Transverse colon (tissue), 4 donors: ENCODE measurements at regions not wholly inside any gene's neighbourhood (a gene's known extent, or its start where the extent isn't known, plus 50 kb on each side); places are given as distances from the start of the nearest gene placed in this dataset.

ENCODE experiments used
- DNase-seq: peaks from one replicate; pipeline ENCODE4 v3.0.0-alpha.2; 2019
- H3K27ac ChIP-seq, 4 donors: fragments of 200-600 bp; sonication (generic); 2 replicates each; pipeline ENCODE4 v1.5.1; 2016 to 2018; ENCODE audit warnings: inconsistent platforms in 4 of 4
- H3K27me3 ChIP-seq: fragments of 200-600 bp; sonication (generic); 2 replicates; pipeline ENCODE4 v1.5.1; 2017; ENCODE audit warnings: inconsistent platforms
- H3K36me3 ChIP-seq, 4 donors: fragments of 200-600 bp; sonication (generic); 2 replicates each; pipeline ENCODE4 v1.5.1; 2017 to 2019; ENCODE audit warnings: inconsistent platforms in 4 of 4
- H3K4me1 ChIP-seq, 4 donors: fragments of 200-600 bp; sonication (generic); 2 replicates each; pipeline ENCODE4 v1.5.1; 2017 to 2020; ENCODE audit warnings: inconsistent platforms in 4 of 4
- H3K4me3 ChIP-seq, 4 donors: fragments of 200-600 bp; sonication (generic); 1 replicate in 1 of 4; 2 replicates in 3 of 4; pipeline versions ENCODE4 v1.5.1 to v1.6.1; 2017 to 2019; ENCODE audit warnings: inconsistent platforms in 4 of 4
- H3K9me3 ChIP-seq, 2 donors: fragments of 200-600 bp; sonication (generic); 2 replicates each; pipeline ENCODE4 v1.5.1; 2017 to 2019; ENCODE audit warnings: inconsistent platforms in 2 of 2
- CTCF ChIP-seq, 5 experiments: fragments of 200-600 bp in 3 of 5; fragments of 450-650 bp in 2 of 5; sonication (generic) in 3 of 5; IDR thresholded peaks; 1 replicate in 2 of 5; 2 replicates in 3 of 5; pipeline ENCODE4 v1.5.1; 2016 to 2017; ENCODE audit warnings: antibody characterized with exemption in 5 of 5, inconsistent platforms in 3 of 5, mild to moderate bottlenecking in 2 of 5, moderate library complexity in 1 of 5
- EP300 ChIP-seq: sonication (generic); formaldehyde crosslinking; IDR thresholded peaks from one replicate; pipeline ENCODE4 v1.6.1; 2017; ENCODE audit warnings: antibody characterized with exemption, low read depth
- POLR2A ChIP-seq: fragments of 450-650 bp; IDR thresholded peaks from one replicate; pipeline ENCODE4 v1.6.1; 2016; ENCODE audit warnings: antibody characterized with exemption, mild to moderate bottlenecking, moderate library complexity
- POLR2AphosphoS5 ChIP-seq, 3 donors: sonication (generic); formaldehyde crosslinking; IDR thresholded peaks; one replicate each; pipeline ENCODE4 v1.6.1; 2016; ENCODE audit warnings: antibody characterized with exemption in 3 of 3
- WGBS, 2 donors: methylation state at CpG; one replicate each; pipeline ENCODE4 v1.1.5; 2018; ENCODE audit warnings: low coverage in 1 of 2; 5-methylcytosine and 5-hydroxymethylcytosine counted together
- in situ Hi-C, 4 donors: fragments of 200-750 bp; cut with MboI; loops; one replicate each; pipeline versions ENCODE4 v1.15.0 to v1.15.1; 2017; ENCODE audit warnings: low sequenced_read_pairs in 3 of 4, low pct_ligation_motif_present in 1 of 4, low pct_unique_long_range_greater_than_20kb in 1 of 4
- intact Hi-C: fragments of 100-400 bp; cut with DNase I; formaldehyde crosslinking; loops from one replicate; pipeline ENCODE4 v1.15.1; 2023; ENCODE audit warnings: low total_unique reads

DNA sequence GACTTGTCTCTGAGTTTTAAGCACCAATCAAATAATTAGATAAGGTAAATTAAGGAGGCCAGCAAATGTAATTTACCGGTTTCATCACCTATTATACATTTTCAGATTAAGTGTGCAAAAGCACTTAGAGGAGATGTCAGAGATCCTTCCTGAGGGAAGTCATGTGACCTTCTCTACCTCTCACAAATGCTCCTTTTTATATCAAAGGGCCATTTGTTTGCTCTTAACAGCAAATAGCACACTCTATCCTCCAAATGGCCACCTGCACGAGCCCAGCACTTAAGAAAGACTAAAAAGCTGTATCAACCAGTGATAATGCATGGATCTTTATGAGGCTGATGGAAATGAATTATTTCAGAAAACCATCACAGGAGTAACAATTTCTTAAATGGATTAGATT lies 149.4 kb downstream of the ELOVL4 start:
- WGBS, 2 donors = 48 to 72% methylated on average over 2 of the region's 2 CpGs
- Histone ChIP-seq H3K27ac (no peak overlapping the region), H3K4me1 (no peaks in the 10 kb centered on the region), H3K9me3 (no peaks in the 10 kb centered on the region), H3K36me3 (no peaks in the 10 kb centered on the region), H3K27me3 (no peaks in the 10 kb centered on the region), H3K4me3 (no peak overlapping the region)
- intact Hi-C loops (no loop called here), in situ Hi-C loops (no loop called here)
- no peak for DNase-seq
- no peak for TF ChIP-seq CTCF (IDR thresholded peaks at IDR 0.05)
- no peak for TF ChIP-seq EP300
- TF ChIP-seq POLR2AphosphoS5 (IDR thresholded peaks at IDR 0.05) = no peak
- no peak for TF ChIP-seq POLR2A

- no peak for DNase-seq
- Histone ChIP-seq H3K27ac (no peak overlapping the region), H3K4me3 (no peak overlapping the region), H3K4me1 (no peaks in the 10 kb centered on the region), H3K36me3 (no peaks in the 10 kb centered on the region), H3K27me3 (no peaks in the 10 kb centered on the region), H3K9me3 (no peaks in the 10 kb centered on the region)
- intact Hi-C loops = no loop called here
- WGBS, 2 donors = 87 to 96% methylated on average over 3 of the region's 3 CpGs
- no peak for TF ChIP-seq CTCF (IDR thresholded peaks at IDR 0.05)
- TF ChIP-seq POLR2A = no peak
- no peak for TF ChIP-seq EP300
- TF ChIP-seq POLR2AphosphoS5 (IDR thresholded peaks at IDR 0.05) = no peak
- in situ Hi-C loops = no loop called here
These were observed 150.1 kb downstream of the ELOVL4 start for GRCh38 chr6:79797163-79797764.

GRCh38 chr6:79796197-79796596 lies 151.2 kb downstream of the ELOVL4 start:
- WGBS, 2 donors = 75 to 85% methylated on average over 2 of the region's 2 CpGs

GRCh38 chr6:79789896-79790295 lies 157.5 kb downstream of the ELOVL4 start:
- WGBS, 2 donors = 82 to 86% methylated on average over 2 to 5 of the region's 5 CpGs
- Histone ChIP-seq H3K4me3 (no peak overlapping the region), H3K36me3 (no peaks in the 10 kb centered on the region), H3K9me3 (no peaks in the 10 kb centered on the region), H3K27ac (no peak overlapping the region), H3K4me1 (no peaks in the 10 kb centered on the region), H3K27me3 (no peaks in the 10 kb centered on the region)
- intact Hi-C loops = no loop called here
- TF ChIP-seq CTCF (IDR thresholded peaks at IDR 0.05) (no peak), POLR2A (no peak), POLR2AphosphoS5 (IDR thresholded peaks at IDR 0.05) (no peak), EP300 (no peak)
- in situ Hi-C loops = no loop called here
- no peak for DNase-seq

More at GRCh38 chr6:79796197-79796596, 151.2 kb downstream of the ELOVL4 start:
- no peak overlapping the region for H3K4me3 ChIP-seq
- no peak overlapping the region for H3K27ac ChIP-seq
- H3K36me3 ChIP-seq = no peaks in the 10 kb centered on the region
- intact Hi-C loops (no loop called here), in situ Hi-C loops (no loop called here)
- no peaks in the 10 kb centered on the region for H3K4me1 ChIP-seq
- DNase-seq = no peak
- no peaks in the 10 kb centered on the region for H3K9me3 ChIP-seq
- TF ChIP-seq POLR2A (no peak), EP300 (no peak), CTCF (IDR thresholded peaks at IDR 0.05) (no peak), POLR2AphosphoS5 (IDR thresholded peaks at IDR 0.05) (no peak)
- H3K27me3 ChIP-seq = no peaks in the 10 kb centered on the region
